Coronary artery (tissue), 2 donors: ENCODE measurements at regions not wholly inside any gene's neighbourhood (a gene's known extent, or its start where the extent isn't known, plus 50 kb on each side); places are given as distances from the start of the nearest gene placed in this dataset.

Experiments used
- DNase-seq: peaks from one replicate; pipeline ENCODE4 v3.0.0-alpha.2; 2017; ENCODE audit warnings: low spot score
- H3K27ac ChIP-seq, 2 donors: fragments of 200-600 bp; sonication (generic); one replicate each; pipeline ENCODE4 v1.5.1; 2016 to 2019
- H3K4me3 ChIP-seq: fragments of 200-600 bp; sonication (generic); 2 replicates; pipeline ENCODE4 v1.5.1; 2016; ENCODE audit warnings: mild to moderate bottlenecking, moderate library complexity
- CTCF ChIP-seq: fragments of 200-600 bp; sonication (generic); IDR thresholded peaks from one replicate; pipeline ENCODE4 v1.5.1; 2019; ENCODE audit warnings: antibody characterized with exemption

GRCh38 chr2:8018956-8019355 lies 662.9 kb upstream of the ID2 start:
- Histone ChIP-seq H3K27ac (no peak overlapping the region), H3K4me3 (no peak overlapping the region)
- TF ChIP-seq CTCF = no peak
- no peak for DNase-seq

GRCh38 chr2:8019934-8020333 lies 661.9 kb upstream of the ID2 start:
- no peak for TF ChIP-seq CTCF
- no peak overlapping the region for H3K27ac ChIP-seq
- no peak overlapping the region for H3K4me3 ChIP-seq
- no peak for DNase-seq

GRCh38 chr2:8021921-8022320 lies 659.9 kb upstream of the ID2 start:
- Histone ChIP-seq H3K4me3 (no peak overlapping the region), H3K27ac (no peak overlapping the region)
- TF ChIP-seq CTCF = no peak
- DNase-seq = no peak

- H3K27ac ChIP-seq = no peak overlapping the region
- no peak for DNase-seq
- H3K4me3 ChIP-seq = no peak overlapping the region
- no peak for TF ChIP-seq CTCF
These were observed 658.8 kb upstream of the ID2 start for GRCh38 chr2:8022908-8023640.

GRCh38 chr2:8024506-8024905 lies 657.4 kb upstream of the ID2 start:
- no peak for DNase-seq
- H3K27ac ChIP-seq = no peak overlapping the region
- no peak overlapping the region for H3K4me3 ChIP-seq
- TF ChIP-seq CTCF = no peak

GRCh38 chr2:8026381-8026780 lies 655.5 kb upstream of the ID2 start:
- no peak for DNase-seq
- Histone ChIP-seq H3K4me3 (no peak overlapping the region), H3K27ac (no peak overlapping the region)
- TF ChIP-seq CTCF = no peak

GRCh38 chr2:8027387-8027786 lies 654.5 kb upstream of the ID2 start:
- no peak for DNase-seq
- Histone ChIP-seq H3K4me3 (no peak overlapping the region), H3K27ac (no peak overlapping the region)
- no peak for TF ChIP-seq CTCF
